H1 (cell line): ENCODE measurements at regions not wholly inside any gene's neighbourhood (a gene's known extent, or its start where the extent isn't known, plus 50 kb on each side); places are given as distances from the start of the nearest gene placed in this dataset.

Experiments
- GABPA ChIP-seq: IDR thresholded peaks from 2 replicates; pipeline ENCODE4 v1.6.1; 2011; ENCODE audit warnings: mild to moderate bottlenecking, low read length, moderate library complexity, borderline replicate concordance; ENCODE audit not compliant: insufficient read depth
- RBBP5 ChIP-seq: IDR thresholded peaks from 2 replicates; pipeline ENCODE4 v1.7.1; 2012; ENCODE audit warnings: low read depth, mild to moderate bottlenecking, inconsistent platforms, low read length, moderate library complexity, borderline replicate concordance
- TAF1 ChIP-seq: IDR thresholded peaks from 2 replicates; pipeline ENCODE4 v1.6.1; 2011; ENCODE audit warnings: mild to moderate bottlenecking, low read depth, low read length

- TF ChIP-seq TAF1 (no peak), GABPA (no peak), RBBP5 (no peak)
These were observed 590.9 kb upstream of the MGMT start for GRCh38 chr10:128875956-128876736.
